CD4-positive, alpha-beta T cell (primary cell): ENCODE measurements at regions not wholly inside any gene's neighbourhood (a gene's known extent, or its start where the extent isn't known, plus 50 kb on each side); places are given as distances from the start of the nearest gene placed in this dataset.

Source experiments
- ATAC-seq: fragments of 200-7000 bp; cut with Tn5 transposase; one replicate; pipeline ENCODE4 v1.10.0; 2022; ENCODE audit warnings: mild to moderate bottlenecking; ENCODE audit not compliant: poor library complexity
- CTCF ChIA-PET: fragments of 350-600 bp; sonication (Branson Sonifier 250); formaldehyde crosslinking; loops from one replicate; lab custom pipeline; 2021; ENCODE audit warnings: antibody characterized with exemption, inconsistent platforms; lab: Charles Lee
- POLR2A ChIA-PET: fragments of 350-600 bp; sonication (Branson Sonifier 250); formaldehyde crosslinking; loops from one replicate; lab custom pipeline; 2021; ENCODE audit warnings: antibody characterized with exemption, inconsistent platforms; lab: Charles Lee
- DNase-seq, 14 experiments: peaks; one replicate each; pipeline ENCODE4 v3.0.0-alpha.2; 2013 to 2020; ENCODE audit warnings: mixed read lengths in 2 of 14
- H3K27ac ChIP-seq, 2 donors: one replicate each; pipeline versions ENCODE4 v1.5.1 to v1.7.0; 2013; ENCODE audit warnings: low read length in 2 of 2, low read depth in 1 of 2, mild to moderate bottlenecking in 1 of 2
- H3K27me3 ChIP-seq, 2 experiments: 1 replicate in 1 of 2; 2 replicates in 1 of 2; pipeline versions ENCODE4 v1.6.1 to v1.7.0; 2013; ENCODE audit warnings: low read length in 2 of 2, control low read depth in 1 of 2, mild to moderate bottlenecking in 1 of 2, moderate library complexity in 1 of 2; ENCODE audit not compliant: insufficient read depth in 2 of 2, control insufficient read depth in 1 of 2
- H3K36me3 ChIP-seq: one replicate; pipeline ENCODE4 v1.6.1; 2013; ENCODE audit warnings: low read length, control low read depth; ENCODE audit not compliant: insufficient read depth
- H3K4me1 ChIP-seq: one replicate; pipeline ENCODE4 v1.6.1; 2013; ENCODE audit warnings: low read length, control low read depth; ENCODE audit not compliant: insufficient read depth
- H3K4me3 ChIP-seq: one replicate; pipeline ENCODE4 v1.5.1; 2013; ENCODE audit warnings: mild to moderate bottlenecking, low read length, moderate library complexity
- H3K9me3 ChIP-seq, 2 experiments: 1 replicate in 1 of 2; 2 replicates in 1 of 2; pipeline versions ENCODE4 v1.6.1 to v1.7.0; 2013; ENCODE audit warnings: low read length in 2 of 2, mild to moderate bottlenecking in 2 of 2, control low read depth in 1 of 2, moderate library complexity in 1 of 2; ENCODE audit not compliant: control insufficient read depth in 1 of 2, insufficient read depth in 1 of 2
- H3K27ac Mint-ChIP-seq: one replicate; pipeline ENCODE4 v1.8.0; 2020; ENCODE audit warnings: mixed read lengths
- H3K27me3 Mint-ChIP-seq: one replicate; pipeline ENCODE4 v1.8.0; 2021; ENCODE audit warnings: mixed read lengths
- H3K36me3 Mint-ChIP-seq: one replicate; pipeline ENCODE4 v1.8.0; 2021; ENCODE audit warnings: low read depth, mixed read lengths
- H3K4me1 Mint-ChIP-seq: one replicate; pipeline ENCODE4 v1.8.0; 2021; ENCODE audit warnings: low read depth, mixed read lengths
- H3K4me3 Mint-ChIP-seq: one replicate; pipeline ENCODE4 v1.8.0; 2020; ENCODE audit warnings: mild to moderate bottlenecking, mixed read lengths
- H3K9me3 Mint-ChIP-seq: one replicate; pipeline ENCODE4 v1.8.0; 2020; ENCODE audit warnings: mixed read lengths
- intact Hi-C, 2 experiments: fragments of 100-400 bp; cut with DNase I in 1 of 2; cut with micrococcal nuclease in 1 of 2; formaldehyde crosslinking; loops; one replicate each; pipeline versions ENCODE4 v1.15.1 to v1.9.0; 2023 to 2025; cut with DNase I, micrococcal nuclease
- TF ChIP-seq, protein P1 (sequence below): fragments of 200-600 bp; IDR thresholded peaks from one replicate; pipeline ENCODE4 v1.8.0; 2022; ENCODE audit warnings: antibody characterized with exemption, mild to moderate bottlenecking

DNA sequence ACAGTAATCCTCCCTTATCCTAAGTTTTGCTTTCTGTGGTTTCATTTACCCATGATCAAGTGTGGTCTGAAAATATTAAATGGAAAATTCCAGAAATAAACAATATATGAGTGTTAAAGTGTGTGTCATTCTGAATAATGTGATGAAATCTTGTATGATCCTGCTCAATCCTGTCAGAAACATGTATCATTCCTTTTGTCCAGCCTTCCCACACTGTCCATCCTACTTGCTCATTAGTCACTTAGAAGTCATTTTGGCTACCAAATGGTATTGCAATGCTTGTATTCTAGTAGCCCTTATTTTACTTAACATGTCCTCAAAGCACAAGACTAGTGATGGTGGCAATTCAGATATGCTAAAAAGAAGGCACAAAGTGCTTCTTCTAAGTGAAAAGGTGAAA is 1211.2 kb upstream of the SORCS1 start:
- Histone ChIP-seq H3K9me3 (peaks cover 0 to 4% of the 10 kb centered on the region in 2 experiments), H3K27me3 (no peaks in the 10 kb centered on the region), H3K36me3 (no peaks in the 10 kb centered on the region), H3K4me1 (no peaks in the 10 kb centered on the region), H3K4me3 (no peak overlapping the region), H3K27ac (no peak overlapping the region)
- ATAC-seq: no peak
- no peak for DNase-seq
- TF ChIP-seq, protein P1, sequence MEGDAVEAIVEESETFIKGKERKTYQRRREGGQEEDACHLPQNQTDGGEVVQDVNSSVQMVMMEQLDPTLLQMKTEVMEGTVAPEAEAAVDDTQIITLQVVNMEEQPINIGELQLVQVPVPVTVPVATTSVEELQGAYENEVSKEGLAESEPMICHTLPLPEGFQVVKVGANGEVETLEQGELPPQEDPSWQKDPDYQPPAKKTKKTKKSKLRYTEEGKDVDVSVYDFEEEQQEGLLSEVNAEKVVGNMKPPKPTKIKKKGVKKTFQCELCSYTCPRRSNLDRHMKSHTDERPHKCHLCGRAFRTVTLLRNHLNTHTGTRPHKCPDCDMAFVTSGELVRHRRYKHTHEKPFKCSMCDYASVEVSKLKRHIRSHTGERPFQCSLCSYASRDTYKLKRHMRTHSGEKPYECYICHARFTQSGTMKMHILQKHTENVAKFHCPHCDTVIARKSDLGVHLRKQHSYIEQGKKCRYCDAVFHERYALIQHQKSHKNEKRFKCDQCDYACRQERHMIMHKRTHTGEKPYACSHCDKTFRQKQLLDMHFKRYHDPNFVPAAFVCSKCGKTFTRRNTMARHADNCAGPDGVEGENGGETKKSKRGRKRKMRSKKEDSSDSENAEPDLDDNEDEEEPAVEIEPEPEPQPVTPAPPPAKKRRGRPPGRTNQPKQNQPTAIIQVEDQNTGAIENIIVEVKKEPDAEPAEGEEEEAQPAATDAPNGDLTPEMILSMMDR: no peak
- H3K9me3 Mint-ChIP-seq: peaks cover 21% of the 10 kb centered on the region
- ChIA-PET POLR2A (no interaction called here), CTCF (no interaction called here)
- H3K4me3 Mint-ChIP-seq: no peak overlapping the region
- no peaks in the 10 kb centered on the region for H3K4me1 Mint-ChIP-seq
- H3K36me3 Mint-ChIP-seq: no peaks in the 10 kb centered on the region
- no peaks in the 10 kb centered on the region for H3K27me3 Mint-ChIP-seq
- intact Hi-C loops: no loop called here
- H3K27ac Mint-ChIP-seq: no peak overlapping the region

DNA sequence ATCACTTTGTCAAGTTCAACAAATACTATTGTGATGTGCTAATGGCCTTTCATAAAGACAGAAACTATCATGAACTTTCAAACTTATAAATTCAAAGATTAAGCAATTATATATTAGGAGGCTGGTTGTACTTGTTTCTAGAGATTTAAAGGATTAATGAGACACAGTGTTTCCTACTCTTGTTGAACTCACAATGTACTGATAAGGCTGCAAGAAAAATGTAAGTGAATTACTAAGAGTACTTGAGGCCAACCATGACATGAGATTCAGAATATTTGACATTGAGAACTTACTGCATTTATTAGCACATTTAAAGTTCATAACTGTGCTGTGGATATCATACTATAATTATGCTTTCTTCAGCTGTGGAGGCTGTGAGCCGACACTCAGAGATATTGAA is 1210.5 kb upstream of the SORCS1 start:
- H3K4me3 ChIP-seq: no peak overlapping the region
- H3K27ac ChIP-seq: no peak overlapping the region
- Mint-ChIP-seq H3K4me1 (no peaks in the 10 kb centered on the region), H3K27me3 (no peaks in the 10 kb centered on the region), H3K9me3 (peaks cover 16% of the 10 kb centered on the region), H3K36me3 (no peaks in the 10 kb centered on the region), H3K4me3 (no peak overlapping the region), H3K27ac (no peak overlapping the region)
- intact Hi-C loops: no loop called here
- ATAC-seq: no peak
- POLR2A ChIA-PET: no interaction called here
- no peaks in the 10 kb centered on the region for H3K27me3 ChIP-seq
- H3K9me3 ChIP-seq: peaks cover 0 to 4% of the 10 kb centered on the region in 2 experiments
- no peak for DNase-seq
- TF ChIP-seq, protein P1: no peak
- H3K4me1 ChIP-seq: no peaks in the 10 kb centered on the region
- CTCF ChIA-PET: no interaction called here
- no peaks in the 10 kb centered on the region for H3K36me3 ChIP-seq

DNA sequence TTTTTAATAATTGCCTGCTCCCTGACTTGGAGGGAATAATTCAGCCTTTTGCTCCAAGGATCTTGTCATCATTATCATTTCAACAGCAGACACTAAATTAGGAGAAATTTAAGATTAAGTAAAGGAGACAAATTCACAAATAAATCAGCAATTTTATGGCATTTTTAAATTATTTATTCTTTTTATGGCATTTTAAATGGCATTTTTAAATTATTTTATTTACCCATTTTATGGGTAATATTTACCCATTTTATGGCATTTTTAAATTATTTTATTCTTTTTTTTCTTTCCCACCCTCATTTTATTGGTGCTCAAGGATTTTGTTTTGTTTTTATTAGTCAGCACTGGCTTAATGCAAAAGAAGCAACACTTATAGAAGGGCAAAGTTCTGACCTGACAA is 1201.0 kb upstream of the SORCS1 start:
- H3K4me1 Mint-ChIP-seq: no peaks in the 10 kb centered on the region
- H3K4me3 ChIP-seq: no peak overlapping the region
- TF ChIP-seq, protein P1: no peak
- no peak for ATAC-seq
- H3K36me3 Mint-ChIP-seq: no peaks in the 10 kb centered on the region
- no peaks in the 10 kb centered on the region for H3K4me1 ChIP-seq
- POLR2A ChIA-PET: no interaction called here
- H3K9me3 Mint-ChIP-seq: peaks cover 9% of the 10 kb centered on the region
- H3K4me3 Mint-ChIP-seq: no peak overlapping the region
- H3K27me3 ChIP-seq: no peaks in the 10 kb centered on the region
- intact Hi-C loops: no loop called here
- no peaks in the 10 kb centered on the region for H3K36me3 ChIP-seq
- no peaks in the 10 kb centered on the region for H3K9me3 ChIP-seq
- no peaks in the 10 kb centered on the region for H3K27me3 Mint-ChIP-seq
- DNase-seq: no peak
- CTCF ChIA-PET: no interaction called here
- no peak overlapping the region for H3K27ac ChIP-seq
- no peak overlapping the region for H3K27ac Mint-ChIP-seq
